Adrenal gland (tissue), 9 donors: ENCODE measurements at regions not wholly inside any gene's neighbourhood (a gene's known extent, or its start where the extent isn't known, plus 50 kb on each side); places are given as distances from the start of the nearest gene placed in this dataset.

Experiments
- DNase-seq, 7 donors: peaks; one replicate each; pipeline ENCODE4 v3.0.0-alpha.2; 2019 to 2020
- H3K27ac ChIP-seq, 5 donors: fragments of 200-600 bp; sonication (generic) in 4 of 5; 1 replicate in 3 of 5; 2 replicates in 2 of 5; pipeline versions ENCODE4 v1.5.1 to v1.8.0; 2016 to 2020; ENCODE audit warnings: mild to moderate bottlenecking in 1 of 5
- H3K27me3 ChIP-seq: fragments of 200-600 bp; 2 replicates; pipeline ENCODE4 v1.8.0; 2021
- H3K36me3 ChIP-seq, 2 donors: fragments of 200-600 bp; replicated peaks in 1 of 2; 1 replicate in 1 of 2; 2 replicates in 1 of 2; pipeline versions ENCODE4 v1.5.1 to v1.8.0; 2018 to 2022
- H3K4me1 ChIP-seq, 2 donors: fragments of 200-600 bp; replicated peaks in 1 of 2; 1 replicate in 1 of 2; 2 replicates in 1 of 2; pipeline versions ENCODE4 v1.5.1 to v1.8.0; 2018 to 2021
- H3K4me3 ChIP-seq, 4 donors: fragments of 200-600 bp; sonication (generic) in 3 of 4; one replicate each; pipeline ENCODE4 v1.5.1; 2016 to 2018
- H3K9me3 ChIP-seq, 3 donors: fragments of 200-600 bp; sonication (generic) in 1 of 3; replicated peaks in 1 of 3; 1 replicate in 2 of 3; 2 replicates in 1 of 3; pipeline versions ENCODE4 v1.5.1 to v1.8.0; 2016 to 2021
- POLR2A ChIP-seq, 2 donors: fragments of 450-650 bp; IDR thresholded peaks; one replicate each; pipeline ENCODE4 v1.6.1; 2017; ENCODE audit warnings: antibody characterized with exemption in 2 of 2, mild to moderate bottlenecking in 2 of 2, moderate library complexity in 1 of 2
- WGBS, 4 donors: extraction: QIAGEN DNeasy Blood & Tissue Kit in 2 of 4; methylation state at CpG; one replicate each; pipeline versions ENCODE4 v1.1.5 to v1.1.7; 2013 to 2017; 5-methylcytosine and 5-hydroxymethylcytosine counted together
- intact Hi-C, 2 donors: fragments of 100-400 bp; cut with DNase I; formaldehyde crosslinking; loops; one replicate each; pipeline versions ENCODE4 v1.14.1 to v1.15.0; 2022 to 2023
- TF ChIP-seq, protein P1 (sequence below), 6 experiments: fragments of 450-650 bp in 4 of 6; fragments of 200-600 bp in 2 of 6; sonication (generic) in 1 of 6; IDR thresholded peaks; 1 replicate in 5 of 6; 2 replicates in 1 of 6; pipeline versions ENCODE4 v1.5.1 to v1.8.0; 2016 to 2021; ENCODE audit warnings: antibody characterized with exemption in 6 of 6, mild to moderate bottlenecking in 2 of 6, moderate library complexity in 1 of 6
- donor health status: healthy with polysubstance abuse.
- donor health status: Bipolar disorder and iron deficiency.
- donor health status: DM: yes; HTN: yes; CAD: no.
- donor health status: DM: no; HTN: no; CAD: no.
- donor health status: DM: no; HTN: no; CAD: no.

DNA sequence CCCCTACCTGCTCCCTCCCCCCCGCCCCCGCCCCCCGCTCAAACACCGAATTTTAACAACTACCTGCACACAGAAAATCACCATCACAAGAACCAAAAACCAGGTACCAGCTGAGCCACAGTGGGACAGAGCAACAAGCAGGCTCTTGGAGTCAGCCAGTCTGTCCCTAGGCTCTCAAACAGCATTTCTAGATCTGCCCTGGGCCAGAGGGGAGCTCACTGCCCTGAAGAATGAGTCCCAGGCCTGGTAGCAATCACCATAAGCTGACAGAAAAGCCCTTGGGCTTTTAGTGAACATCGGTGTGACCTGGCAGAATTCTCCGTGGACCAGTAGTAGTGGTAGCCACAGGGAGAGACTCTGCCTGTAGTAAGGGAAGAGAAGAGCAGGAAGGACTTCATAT lies 58.3 kb downstream of the C11orf87 start:
- intact Hi-C loops, result no loop called here
- H3K4me1 ChIP-seq, result no peaks in the 10 kb centered on the region
- H3K36me3 ChIP-seq, result no peaks in the 10 kb centered on the region
- DNase-seq, result no peak
- H3K27me3 ChIP-seq, result no peaks in the 10 kb centered on the region
- H3K4me3 ChIP-seq, result no peak overlapping the region
- WGBS, 4 donors, result 61 to 70% (median 64%) methylated on average over 6 of the region's 6 CpGs
- H3K27ac ChIP-seq, result no peak overlapping the region
- TF ChIP-seq, protein P1, sequence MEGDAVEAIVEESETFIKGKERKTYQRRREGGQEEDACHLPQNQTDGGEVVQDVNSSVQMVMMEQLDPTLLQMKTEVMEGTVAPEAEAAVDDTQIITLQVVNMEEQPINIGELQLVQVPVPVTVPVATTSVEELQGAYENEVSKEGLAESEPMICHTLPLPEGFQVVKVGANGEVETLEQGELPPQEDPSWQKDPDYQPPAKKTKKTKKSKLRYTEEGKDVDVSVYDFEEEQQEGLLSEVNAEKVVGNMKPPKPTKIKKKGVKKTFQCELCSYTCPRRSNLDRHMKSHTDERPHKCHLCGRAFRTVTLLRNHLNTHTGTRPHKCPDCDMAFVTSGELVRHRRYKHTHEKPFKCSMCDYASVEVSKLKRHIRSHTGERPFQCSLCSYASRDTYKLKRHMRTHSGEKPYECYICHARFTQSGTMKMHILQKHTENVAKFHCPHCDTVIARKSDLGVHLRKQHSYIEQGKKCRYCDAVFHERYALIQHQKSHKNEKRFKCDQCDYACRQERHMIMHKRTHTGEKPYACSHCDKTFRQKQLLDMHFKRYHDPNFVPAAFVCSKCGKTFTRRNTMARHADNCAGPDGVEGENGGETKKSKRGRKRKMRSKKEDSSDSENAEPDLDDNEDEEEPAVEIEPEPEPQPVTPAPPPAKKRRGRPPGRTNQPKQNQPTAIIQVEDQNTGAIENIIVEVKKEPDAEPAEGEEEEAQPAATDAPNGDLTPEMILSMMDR (IDR thresholded peaks at IDR 0.05), result no peak
- no peak for TF ChIP-seq POLR2A (IDR thresholded peaks at IDR 0.05)
- no peaks in the 10 kb centered on the region for H3K9me3 ChIP-seq

DNA sequence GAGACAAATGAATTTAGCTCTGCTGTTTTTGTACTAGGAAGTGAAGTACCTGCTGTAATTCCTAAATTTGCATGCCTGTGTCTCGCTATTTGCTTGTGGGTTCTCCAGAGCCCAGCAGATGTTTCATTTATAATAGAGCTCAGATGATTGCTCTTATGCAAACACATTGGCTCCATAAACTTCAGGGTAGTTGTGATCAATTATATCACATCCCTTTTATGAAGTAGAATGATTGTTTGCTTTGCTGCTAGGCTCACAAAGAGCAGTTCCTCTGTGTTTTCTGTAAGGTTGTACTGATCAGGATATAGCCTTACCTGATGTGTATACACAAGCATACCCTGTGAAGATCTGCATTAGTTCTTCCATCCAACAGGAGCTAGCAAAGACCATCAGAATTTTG lies 64.1 kb downstream of the C11orf87 start:
- intact Hi-C loops, result no loop called here

GRCh38 chr11:109490953-109491635 lies 69.1 kb downstream of the C11orf87 start:
- intact Hi-C loops, result no loop called here
- TF ChIP-seq POLR2A (IDR thresholded peaks at IDR 0.05), result no peak
- TF ChIP-seq, protein P1 (IDR thresholded peaks at IDR 0.05), result no peak
- Histone ChIP-seq H3K4me1 (no peaks in the 10 kb centered on the region), H3K9me3 (no peaks in the 10 kb centered on the region), H3K27me3 (no peaks in the 10 kb centered on the region), H3K27ac (no peak overlapping the region), H3K36me3 (no peaks in the 10 kb centered on the region), H3K4me3 (no peak overlapping the region)
- WGBS, 4 donors, result 54 to 58% (median 55%) methylated on average over 4 of the region's 4 CpGs
- DNase-seq, result no peak

More for the DNA sequence above, 64.1 kb downstream of the C11orf87 start:
- no peak overlapping the region for H3K27ac ChIP-seq
- no peaks in the 10 kb centered on the region for H3K36me3 ChIP-seq
- no peak for TF ChIP-seq POLR2A (IDR thresholded peaks at IDR 0.05)
- DNase-seq, result no peak
- no peaks in the 10 kb centered on the region for H3K4me1 ChIP-seq
- WGBS, 4 donors, result 60 to 82% (median 74%) methylated on average over 1 of the region's 1 CpG
- no peaks in the 10 kb centered on the region for H3K27me3 ChIP-seq
- no peak overlapping the region for H3K4me3 ChIP-seq
- H3K9me3 ChIP-seq, result no peaks in the 10 kb centered on the region

DNA sequence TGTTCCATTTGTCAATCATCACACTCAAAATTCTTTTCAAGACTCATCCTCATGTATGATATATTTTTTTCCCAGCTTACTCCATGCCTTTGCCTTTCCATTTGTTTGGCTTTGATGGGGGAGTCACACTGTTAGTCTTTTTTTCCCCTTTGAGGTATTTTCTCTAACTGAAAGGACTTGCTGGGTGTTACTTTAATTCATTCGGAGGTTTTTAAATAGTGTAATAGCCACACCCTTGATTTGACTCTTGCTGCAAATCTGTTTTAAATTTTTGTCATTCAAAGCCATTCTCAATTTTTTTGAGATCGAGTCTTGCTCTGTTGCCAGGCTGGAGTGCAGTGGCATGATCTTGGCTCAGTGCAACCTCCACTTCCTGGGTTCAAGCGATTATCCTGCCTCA lies 84.1 kb downstream of the C11orf87 start:
- 84 to 94% (median 87%) methylated on average over 3 of the region's 3 CpGs for whole genome bisulfite sequencing, 4 donors

More for the DNA sequence above, 84.1 kb downstream of the C11orf87 start:
- no peak for TF ChIP-seq POLR2A (IDR thresholded peaks at IDR 0.05)
- TF ChIP-seq, protein P1 (IDR thresholded peaks at IDR 0.05), result no peak
- Histone ChIP-seq H3K36me3 (no peaks in the 10 kb centered on the region), H3K4me3 (no peak overlapping the region), H3K9me3 (no peaks in the 10 kb centered on the region), H3K27ac (no peak overlapping the region), H3K27me3 (no peaks in the 10 kb centered on the region), H3K4me1 (no peaks in the 10 kb centered on the region)
- intact Hi-C loops, result no loop called here
- DNase-seq, result no peak
